Stimulated activated naive CD4-positive, alpha-beta T cell (primary cell): ENCODE measurements at regions not wholly inside any gene's neighbourhood (a gene's known extent, or its start where the extent isn't known, plus 50 kb on each side); places are given as distances from the start of the nearest gene placed in this dataset.

ENCODE experiments used
- DNase-seq, 6 experiments: peaks; one replicate each; lab custom pipeline; 2025; lab: John Stamatoyannopoulos, UW

DNA sequence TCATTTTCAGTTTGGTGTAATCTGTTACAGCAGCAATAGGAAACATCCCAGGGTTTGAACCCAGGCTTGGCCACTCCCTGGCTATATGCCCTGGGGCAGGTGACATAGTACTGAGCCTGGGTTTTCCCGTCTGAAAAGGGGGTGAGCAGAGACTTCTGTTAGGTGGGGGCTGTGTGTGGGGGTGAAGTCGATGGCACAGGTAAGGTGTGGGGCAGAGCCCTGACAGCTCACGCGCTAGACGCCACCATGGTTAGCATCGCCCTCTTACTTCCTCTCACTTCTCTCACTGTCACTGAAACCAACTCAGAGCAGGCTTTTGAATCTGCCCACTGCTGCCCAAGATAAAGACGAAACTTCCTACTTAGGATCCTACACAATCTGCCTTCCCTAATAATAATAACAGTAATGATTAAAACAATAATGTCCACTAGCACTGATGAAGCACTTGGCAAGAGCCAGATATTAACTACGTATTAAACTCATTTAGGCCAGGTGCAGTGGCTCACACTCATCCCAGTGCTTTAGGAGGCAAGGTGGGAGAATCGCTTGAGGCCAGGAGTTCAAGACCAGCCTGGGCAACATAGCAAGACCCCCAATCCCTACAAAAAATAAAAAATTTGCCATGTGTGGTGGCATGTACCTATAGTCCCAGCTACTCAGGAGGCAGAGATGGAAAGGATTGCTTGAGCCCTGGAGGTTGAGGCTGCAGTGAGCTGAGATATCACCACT, 117.9 kb upstream of the PTPN1 start:
- DNase-seq: no peak

DNA sequence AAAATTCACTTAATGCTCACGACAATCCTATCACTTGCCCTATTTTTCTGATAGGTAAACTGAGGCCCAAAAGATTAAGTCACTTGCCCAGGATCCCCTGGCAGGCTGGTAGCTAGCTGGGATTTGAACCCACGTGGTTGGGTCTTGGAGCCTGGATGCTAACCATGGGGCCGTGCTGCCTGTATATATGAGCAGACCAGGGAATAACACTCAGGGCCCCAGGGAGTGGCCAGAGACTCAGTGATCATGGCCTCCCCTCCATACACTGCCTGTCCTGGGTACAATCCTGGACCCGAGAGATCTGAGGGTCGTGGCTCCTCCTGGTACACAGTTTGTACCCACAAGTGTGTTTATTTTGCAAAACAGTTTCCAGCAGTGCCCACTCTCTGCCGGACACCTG, 116.9 kb upstream of the PTPN1 start:
- no peak for DNase-seq

DNA sequence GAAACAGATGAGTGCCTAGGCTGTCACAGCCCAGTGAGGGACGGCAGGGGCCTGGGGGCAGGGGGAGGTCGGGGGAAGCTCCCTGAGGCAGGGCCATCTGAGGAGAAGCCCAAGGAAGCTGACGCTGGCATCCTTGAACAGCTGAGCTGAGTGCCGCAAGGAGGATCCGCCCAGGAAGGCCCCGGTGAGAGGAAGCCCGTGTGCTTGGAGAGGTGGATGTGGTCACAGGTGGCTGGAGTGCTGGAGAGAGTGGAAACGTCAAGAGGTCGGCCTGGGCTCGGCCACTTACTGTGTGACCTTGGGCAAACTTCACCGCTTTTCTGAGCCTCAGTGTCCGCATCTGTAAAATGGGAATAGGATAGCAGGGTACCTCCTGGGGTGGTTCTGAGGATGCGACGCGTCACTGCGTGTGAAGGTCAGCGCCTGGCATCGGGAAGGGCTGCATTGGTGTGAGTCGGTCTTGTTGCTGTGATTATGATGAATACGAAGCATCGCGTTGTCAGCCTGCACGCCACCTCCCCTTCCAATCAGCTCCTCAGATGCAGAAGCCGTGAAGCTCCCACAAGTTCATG, 116.1 kb upstream of the PTPN1 start:
- no peak for DNase-seq

DNA sequence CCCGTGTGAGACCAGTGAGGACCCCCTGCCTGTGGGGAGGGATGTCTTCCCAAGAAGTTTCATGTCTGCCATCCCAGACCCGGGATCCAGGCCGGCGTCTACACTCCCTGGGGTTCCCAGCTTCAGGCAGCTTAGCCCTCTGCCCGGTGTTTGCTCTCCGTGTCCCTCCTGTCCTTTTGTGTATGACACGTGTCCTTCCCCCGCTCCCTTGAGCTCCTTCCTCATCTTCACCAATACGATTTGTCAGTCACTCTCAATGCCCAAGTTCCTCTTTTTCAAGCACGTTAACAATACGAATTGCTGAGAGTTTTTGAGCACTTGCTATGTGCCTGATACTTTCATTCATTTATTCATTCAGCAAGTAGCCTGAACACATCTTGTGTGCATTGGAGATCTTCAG, 115.6 kb upstream of the PTPN1 start:
- no peak for DNase-seq

DNA sequence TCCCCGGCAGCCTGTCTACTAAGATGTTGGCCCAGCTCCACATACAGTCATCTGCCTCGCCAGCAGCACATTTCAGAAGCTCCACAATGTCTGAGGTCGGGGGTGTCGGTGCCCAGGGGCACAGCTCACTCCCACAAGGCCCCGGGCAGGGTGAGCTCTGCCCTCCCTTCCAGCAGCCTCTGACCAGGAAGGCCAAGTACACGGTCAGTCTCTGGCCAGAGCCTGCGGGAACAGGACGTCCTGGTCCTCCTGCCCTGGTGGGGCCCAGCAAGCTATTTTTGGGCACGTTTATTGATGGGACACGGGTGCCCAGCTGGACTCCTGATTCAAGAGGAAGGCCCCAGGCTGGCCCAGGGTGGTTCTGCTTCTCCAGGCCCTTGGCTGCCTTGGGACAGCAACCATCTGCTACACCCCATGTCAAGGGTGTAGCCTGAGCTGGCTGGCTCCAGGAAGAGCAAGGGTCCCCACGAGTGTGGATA, 114.9 kb upstream of the PTPN1 start:
- no peak for DNase-seq

DNA sequence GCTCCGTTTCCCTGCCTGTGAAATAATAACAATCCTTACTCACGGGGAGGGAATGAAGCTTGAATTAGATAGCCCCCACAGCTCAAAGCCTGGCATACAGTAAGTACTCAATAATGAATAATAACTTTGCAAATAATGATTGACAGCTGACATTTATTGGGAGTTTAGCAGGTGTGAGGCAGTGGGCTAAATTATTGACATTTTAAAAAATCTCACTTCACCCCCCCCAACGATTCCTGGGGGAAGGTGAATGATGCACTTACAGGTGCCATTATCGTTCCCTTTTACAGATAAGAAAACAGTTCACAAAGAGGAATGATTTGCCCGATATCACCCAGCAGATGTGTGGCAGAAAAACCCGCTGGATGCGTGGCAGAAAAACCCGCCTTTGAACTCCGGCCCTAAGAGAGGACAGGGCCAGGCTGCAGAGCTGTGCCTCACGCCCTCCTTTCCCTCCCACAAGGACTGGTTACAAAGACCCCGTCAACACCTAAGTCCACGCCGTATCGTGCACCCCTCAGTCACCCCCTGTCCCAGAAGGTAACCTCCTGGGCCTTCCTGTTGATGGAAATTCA, 114.2 kb upstream of the PTPN1 start:
- DNase-seq: no peak

DNA sequence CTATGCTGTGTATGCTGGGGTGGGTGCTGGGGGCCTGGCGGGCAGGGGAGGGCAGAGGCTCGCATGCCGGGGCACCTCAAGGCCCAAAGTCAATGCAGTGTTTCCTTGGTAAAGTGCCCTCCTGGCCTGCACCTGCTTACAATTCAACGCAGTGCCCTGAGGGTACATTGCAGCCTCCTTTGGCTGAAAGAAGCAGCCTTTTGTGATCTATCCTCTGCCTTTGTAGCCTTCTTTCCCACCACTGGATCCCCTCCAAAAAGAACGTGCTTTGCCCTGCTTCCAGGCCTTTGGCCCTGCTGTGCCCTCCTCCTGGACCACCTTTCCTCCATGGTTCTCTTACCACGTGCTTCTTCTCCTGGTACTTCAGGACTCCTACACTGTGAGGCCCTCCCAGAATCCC, 113.6 kb upstream of the PTPN1 start:
- DNase-seq: no peak

DNA sequence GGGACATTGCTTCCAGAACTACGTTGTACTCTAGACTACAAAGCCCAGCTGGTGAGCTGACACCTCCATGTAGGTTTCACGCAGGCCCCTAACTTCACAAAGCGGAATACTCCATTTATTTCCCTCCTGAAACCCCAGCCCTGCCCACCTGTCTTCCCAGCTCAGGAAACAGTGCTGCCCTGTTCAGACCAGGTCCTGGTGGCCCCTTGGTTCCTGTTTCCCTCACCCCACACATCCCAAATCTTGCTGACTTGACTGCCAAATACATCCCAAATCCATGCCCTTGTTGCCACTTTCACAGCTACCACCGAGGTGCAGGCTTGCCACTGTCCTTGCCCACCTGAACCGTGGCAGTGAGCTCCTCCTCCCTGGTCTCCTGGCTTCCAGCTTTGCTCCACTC, 113.1 kb upstream of the PTPN1 start:
- DNase-seq: no peak

DNA sequence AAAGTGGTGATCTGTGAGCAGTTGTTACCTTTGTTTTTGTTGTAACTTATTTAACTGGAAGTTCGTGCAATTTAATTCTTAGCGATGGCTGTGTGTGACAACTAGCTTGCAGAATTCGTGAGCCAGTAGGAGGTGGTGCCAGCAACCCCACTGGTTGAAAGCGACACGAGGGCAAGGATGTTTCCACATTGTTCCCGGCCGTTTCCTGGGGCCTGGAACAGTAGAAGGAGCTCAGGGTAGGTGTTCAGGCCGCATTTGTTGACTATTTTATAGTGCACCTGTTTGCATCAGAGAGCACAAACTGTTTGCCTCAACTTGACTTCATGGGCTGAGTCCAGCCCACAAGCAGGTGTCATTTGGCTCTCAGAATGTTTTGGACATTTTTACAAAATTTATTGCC, 112.1 kb upstream of the PTPN1 start:
- no peak for DNase-seq

DNA sequence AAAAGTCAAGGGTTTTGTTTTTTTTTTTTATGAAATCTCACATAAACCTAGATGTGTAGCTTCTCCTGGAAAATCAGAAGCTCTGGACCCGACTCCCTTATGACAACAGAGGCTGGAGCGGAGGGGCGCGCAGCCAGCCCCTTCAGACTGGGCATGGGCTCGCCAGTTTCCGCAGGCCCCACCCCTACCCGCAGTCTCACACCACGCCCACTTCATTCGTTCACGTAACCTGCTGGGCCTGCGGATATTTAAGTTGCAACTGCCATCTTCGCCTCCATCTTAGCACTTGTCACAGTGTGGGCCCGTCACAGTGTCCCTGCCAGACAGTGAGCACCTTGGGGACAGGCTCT, 111.7 kb upstream of the PTPN1 start:
- DNase-seq: no peak

DNA sequence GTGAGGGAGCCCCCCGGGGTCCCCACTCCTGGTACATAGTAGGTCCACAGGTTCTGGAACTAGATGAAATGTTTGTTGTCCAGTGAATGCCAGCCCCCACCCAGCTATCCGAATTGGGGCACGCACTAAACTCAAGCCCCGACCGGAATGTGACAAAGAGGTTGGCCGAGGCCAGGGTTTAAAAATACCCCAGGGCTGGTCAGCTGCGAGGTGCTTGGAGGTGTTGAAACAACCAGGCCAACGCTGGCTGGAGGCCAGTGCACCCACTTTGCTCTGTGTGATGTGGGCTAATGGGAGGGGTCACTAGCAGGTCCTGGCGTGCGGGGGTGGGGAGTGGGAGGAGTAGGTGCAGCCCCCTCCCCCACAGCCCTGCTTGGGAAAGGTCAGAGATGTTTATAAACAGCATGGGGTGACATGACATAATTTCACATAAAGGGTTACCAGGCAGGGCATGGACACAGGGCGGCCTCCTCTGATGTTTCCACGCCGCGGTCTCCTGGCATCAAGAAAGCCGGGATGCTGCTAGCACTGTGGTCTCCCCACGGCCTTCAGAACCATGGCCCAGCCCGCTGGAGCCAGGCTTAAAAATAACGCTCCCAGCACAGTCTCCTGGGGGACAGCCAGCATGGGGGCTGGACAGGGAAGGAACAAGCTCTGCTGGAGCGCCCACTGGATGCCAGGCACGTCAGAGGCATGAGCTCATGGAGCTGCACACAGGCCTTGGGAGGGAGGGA, 111.2 kb upstream of the PTPN1 start:
- DNase-seq: no peak

DNA sequence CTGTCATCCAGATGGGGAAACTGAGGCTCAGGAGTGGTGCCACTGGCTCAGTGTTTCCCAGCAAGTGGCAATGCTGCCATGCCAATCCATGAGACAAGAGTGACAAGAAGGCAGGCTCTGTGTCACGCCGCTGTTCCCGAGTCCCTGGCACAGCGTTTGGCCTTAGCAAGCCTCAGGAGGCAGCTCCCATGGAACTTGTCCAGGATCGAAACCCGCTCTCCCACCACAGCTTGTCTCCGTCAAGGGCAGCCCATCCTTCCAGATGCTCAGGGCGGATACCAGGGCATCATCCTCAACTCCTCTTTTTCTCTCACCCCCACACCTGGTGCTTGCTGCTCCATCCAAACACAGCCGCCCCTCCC, 110.6 kb upstream of the PTPN1 start:
- no peak for DNase-seq

DNA sequence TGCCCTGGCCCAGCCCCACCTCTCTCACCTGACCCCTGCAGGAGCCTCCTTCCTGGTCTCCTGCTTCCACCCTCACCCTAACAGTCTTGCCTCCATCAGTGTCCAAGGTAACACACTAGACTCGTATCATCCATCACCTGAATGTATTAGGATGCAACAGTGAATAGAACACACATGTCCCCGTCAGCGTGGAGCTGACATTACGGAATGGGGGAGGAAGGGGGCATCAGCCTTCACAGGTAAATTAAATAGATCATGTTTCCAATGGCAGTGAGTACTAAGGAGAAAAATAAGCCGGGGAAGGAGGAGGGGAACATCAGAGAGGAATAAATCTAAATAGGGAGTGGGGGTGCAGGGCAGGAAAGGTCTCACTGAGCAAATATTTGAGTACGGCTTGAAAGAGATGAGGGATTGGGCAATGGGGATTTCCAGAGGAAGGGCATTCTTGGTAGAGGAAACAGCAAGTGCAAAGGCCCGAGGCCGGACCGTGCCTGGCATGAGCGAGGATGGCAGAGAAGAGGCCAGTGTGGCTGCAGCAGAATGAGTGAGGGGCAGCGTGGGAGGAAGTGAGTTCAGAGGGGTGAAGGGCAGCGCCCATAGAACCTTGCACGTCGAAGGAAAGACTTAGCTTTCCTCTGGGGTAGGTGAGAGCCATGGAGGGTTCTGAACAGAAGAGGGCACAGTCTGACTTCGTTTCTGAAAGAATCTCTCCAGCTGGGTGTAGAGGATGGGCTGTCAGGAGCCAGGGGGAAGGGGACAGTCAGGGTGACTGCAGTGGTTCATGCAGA, 110.1 kb upstream of the PTPN1 start:
- no peak for DNase-seq

DNA sequence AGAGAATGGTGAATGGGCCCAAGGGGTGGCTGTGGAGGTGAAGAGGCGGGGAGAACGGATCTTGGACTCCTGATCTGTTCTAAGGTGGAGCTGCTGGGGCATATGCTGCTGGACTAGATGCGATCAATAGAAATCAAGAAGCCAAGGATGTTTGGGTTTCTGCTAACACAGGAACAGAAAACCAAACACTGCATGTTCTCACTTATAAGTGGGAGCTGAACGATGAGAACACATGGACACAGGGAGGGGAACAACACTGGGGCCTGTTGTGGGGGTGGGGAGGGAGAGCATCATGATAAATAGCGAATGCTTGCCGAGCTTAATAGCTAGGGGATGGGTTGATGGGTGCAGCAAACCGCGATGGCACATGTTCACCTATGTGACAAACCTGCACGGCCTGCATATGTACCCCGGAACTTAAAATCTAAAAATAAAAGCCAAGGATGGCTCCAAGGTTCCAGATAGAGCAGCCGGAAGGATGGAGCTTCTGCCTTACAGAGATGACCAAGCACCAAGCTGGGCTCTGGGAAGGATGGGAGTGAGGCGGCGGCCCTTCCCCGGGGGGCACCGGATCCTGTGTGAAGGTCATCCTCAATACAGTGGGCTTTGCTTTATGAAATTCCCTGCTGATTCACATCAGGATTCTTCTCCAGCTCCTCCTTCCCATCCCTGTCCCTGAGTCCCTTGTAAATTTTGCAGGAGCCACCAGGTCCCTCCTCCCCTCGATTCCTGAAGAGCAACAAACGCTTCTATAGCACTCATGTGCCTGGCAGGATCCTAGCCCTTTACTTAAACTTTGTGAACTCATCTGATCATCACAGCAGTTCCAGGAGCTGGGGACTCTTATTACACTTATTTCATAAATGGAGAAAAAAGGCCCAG, 109.2 kb upstream of the PTPN1 start:
- DNase-seq: no peak

DNA sequence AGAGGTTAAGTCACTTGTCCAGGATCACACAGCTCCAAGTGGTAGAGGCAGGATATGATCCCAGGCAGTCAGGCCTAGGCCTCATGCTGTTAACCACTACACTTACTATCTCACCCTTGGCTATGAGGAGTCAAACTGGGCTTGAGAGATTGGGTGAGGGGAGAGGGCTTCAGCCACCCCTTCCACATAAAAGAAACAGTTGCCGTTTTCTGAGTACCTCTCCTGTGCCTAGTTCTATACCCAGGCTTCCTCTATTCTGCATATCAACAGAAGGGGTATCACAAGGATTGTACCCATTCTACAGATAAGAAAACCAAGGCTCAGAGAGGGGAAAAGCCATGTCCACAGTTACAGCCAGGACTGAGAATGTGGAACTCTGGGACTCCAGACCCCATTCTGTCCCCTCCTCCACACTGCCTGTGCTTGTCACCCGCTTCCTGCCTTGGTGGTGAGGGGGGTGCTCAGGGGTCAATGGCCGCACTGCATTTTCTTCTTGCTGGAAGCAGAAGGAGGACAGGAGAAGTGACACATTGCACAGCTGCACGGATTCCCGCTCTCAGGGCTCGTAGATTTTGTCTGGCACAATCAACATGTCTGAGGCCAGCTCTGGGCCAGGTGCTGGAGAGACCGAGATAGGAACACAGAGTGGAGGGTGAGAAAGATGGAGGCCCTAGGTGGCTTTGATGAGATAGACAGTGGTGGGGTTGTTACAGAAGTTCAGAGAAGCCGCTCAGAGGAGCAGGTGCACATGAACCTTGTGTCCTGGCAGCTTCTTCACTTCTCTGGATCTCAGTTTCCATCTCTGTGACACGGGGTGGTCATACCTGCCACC, 108.4 kb upstream of the PTPN1 start:
- DNase-seq: no peak

DNA sequence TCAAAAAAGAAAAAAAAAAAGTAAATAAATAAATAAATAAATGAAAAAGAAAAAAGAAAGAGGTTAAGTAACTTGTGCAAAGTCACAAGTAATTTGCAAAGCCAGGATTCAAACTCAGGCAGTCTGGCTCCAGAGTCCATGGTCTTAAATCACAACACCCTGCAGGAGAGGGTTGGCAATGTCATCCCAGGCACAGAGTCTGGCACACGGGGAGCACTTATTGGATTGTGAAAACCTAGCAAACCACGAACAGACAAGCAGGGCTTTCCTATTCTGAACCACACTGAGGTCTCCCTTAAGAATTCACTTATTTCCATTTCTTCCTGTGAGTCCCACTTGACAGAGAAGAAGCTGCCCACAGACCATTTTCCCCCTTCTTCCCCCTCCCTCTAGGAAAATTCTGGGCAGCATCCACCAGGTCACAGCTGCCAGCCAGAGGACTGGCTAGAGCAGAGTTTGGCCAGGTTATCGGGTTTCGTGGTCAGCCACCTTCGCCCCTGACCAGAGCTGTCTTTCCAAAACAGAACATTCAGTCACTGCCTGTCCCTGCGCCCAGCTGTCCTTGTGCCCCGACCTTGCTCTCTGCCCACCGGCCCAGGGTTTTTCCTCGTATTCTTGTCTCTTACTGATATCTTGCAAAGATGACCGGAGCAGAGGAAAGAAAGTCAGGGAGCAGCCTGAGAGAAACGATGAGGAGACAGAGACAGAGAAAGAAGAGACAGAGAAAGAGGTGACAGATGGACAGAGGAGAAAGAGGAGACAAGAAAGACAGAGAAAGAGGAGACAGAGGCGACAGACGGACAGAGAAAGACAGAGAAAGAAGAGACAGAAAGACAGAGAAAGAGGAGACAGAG, 106.4 kb upstream of the PTPN1 start:
- DNase-seq: no peak

DNA sequence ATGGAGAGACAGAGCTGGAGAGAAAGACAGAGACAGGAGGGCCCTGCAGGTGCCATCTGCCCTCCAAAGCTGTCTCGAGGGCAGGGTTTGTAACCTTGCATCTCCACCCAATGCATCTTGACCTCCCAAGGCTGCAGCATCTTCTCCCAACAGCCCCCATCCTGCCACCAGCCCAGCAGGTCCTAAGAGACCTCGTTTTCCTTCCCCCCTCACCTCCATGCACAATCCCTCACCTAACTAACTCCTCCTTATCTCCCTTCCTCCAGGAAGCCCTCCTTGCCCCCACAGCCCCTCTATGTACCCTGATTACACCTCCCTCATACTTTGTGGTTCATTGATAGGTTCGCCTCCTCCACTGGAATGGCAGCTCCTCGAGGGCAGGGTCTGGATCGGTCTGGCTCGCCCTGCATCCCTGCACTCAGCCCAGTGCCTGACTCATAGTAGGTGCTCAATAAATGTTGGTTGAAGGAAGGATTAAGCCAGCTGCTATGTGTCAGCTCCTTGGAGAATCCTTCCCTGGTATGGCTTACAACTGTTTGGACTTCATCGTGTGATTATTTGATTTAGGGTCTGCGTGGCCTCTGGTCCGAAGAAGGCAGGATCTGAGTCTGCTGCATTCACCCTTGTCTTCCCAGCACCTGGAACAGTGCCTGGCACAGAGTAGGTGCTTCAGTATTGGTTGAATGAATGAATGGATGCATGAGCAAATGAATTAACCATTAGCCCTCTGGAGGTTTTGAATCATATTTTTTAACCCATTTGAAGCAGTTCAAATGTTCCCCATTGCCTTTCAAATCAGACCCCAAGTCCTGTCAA, 105.6 kb upstream of the PTPN1 start:
- DNase-seq: no peak

DNA sequence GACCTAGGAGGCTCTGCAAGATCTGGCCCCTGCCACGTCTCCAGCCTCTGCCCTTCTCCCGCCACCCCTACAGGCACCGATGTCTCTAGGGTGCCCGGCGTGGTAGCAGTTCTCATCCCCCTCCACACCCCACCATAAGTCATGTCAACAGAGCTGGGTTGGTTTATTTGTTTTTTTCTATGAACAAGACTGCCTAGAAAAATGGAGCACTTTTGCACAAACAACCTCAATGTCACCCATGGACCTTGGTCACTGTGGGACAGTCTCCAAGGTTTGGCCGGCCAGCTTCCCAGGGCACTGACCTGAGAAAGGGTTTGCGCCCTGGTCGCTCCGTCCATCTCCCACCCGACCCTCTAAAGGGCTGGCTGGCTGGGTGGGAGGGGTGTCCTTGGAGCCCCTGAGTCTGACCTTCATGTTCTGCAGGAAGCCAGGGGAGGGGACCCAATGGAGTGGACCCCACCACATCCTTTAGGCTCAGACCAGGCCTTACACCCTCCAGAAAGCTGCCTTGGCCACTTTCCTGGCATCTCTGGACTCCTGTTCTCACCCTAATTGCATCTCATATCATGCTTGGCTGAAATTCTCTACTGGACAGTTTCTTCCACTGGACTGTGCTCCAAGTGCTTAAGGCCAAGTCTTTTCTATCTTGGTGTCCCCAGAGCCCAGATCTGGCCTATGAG, 104.8 kb upstream of the PTPN1 start:
- no peak for DNase-seq
